Retinal pigment epithelial cell (primary cell): ENCODE measurements at regions not wholly inside any gene's neighbourhood (a gene's known extent, or its start where the extent isn't known, plus 50 kb on each side); places are given as distances from the start of the nearest gene placed in this dataset.

Source experiments
- DNase-seq: peaks from one replicate; pipeline ENCODE4 v3.0.0-alpha.2; 2010; ENCODE audit warnings: low read depth
- H3K4me3 ChIP-seq: 2 replicates; pipeline ENCODE4 v1.5.1; 2011; ENCODE audit warnings: mild to moderate bottlenecking, low read length, control low read depth, moderate library complexity
- TF ChIP-seq, protein P1 (sequence below): conservative IDR thresholded peaks from 2 replicates; pipeline ENCODE4 v1.5.1; 2011; ENCODE audit warnings: low read depth, low read length, control low read depth, inconsistent platforms

DNA sequence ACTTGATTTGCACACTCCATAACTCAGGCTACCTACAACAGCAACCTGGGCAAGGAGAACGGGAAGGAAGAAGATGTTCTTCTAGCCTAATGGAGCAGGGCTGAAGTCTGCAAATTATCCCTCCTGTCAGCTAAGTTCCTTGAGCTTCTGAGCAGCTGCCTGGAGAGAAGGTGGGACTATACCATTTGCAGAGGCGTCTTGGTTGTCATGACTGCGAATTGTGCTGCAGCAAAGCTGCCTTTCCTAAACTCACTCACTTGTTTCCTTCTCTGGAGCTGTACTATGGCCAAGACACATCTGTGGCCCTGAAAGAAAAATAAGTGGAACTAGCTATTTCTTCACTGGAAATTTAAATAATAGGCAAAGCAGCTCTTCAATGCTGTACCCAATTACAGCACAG, 682.4 kb upstream of the GRIA3 start:
- TF ChIP-seq, protein P1, sequence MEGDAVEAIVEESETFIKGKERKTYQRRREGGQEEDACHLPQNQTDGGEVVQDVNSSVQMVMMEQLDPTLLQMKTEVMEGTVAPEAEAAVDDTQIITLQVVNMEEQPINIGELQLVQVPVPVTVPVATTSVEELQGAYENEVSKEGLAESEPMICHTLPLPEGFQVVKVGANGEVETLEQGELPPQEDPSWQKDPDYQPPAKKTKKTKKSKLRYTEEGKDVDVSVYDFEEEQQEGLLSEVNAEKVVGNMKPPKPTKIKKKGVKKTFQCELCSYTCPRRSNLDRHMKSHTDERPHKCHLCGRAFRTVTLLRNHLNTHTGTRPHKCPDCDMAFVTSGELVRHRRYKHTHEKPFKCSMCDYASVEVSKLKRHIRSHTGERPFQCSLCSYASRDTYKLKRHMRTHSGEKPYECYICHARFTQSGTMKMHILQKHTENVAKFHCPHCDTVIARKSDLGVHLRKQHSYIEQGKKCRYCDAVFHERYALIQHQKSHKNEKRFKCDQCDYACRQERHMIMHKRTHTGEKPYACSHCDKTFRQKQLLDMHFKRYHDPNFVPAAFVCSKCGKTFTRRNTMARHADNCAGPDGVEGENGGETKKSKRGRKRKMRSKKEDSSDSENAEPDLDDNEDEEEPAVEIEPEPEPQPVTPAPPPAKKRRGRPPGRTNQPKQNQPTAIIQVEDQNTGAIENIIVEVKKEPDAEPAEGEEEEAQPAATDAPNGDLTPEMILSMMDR, result no peak
- no peak overlapping the region for H3K4me3 ChIP-seq
- no peak for DNase-seq

DNA sequence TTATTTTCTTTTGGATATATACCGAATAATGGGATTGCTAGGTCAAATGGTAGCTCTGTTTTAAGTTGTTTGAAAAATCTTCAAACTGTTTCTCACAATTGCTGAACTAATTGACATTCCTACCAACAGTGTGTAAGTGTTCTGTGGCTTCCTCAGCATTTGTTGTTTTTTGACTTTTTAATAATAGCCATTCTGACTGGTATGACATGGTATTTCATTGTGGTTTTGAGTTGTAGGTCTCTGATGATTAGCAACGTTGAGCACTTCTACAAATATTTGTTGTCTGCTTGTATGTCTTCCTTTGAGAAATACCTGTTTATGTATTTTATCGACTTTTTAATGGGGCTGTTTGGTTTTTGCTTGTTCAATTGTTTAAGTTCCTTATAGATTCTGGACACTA, 680.1 kb upstream of the GRIA3 start:
- H3K4me3 ChIP-seq, result no peak overlapping the region
- no peak for DNase-seq
- TF ChIP-seq, protein P1, result no peak

DNA sequence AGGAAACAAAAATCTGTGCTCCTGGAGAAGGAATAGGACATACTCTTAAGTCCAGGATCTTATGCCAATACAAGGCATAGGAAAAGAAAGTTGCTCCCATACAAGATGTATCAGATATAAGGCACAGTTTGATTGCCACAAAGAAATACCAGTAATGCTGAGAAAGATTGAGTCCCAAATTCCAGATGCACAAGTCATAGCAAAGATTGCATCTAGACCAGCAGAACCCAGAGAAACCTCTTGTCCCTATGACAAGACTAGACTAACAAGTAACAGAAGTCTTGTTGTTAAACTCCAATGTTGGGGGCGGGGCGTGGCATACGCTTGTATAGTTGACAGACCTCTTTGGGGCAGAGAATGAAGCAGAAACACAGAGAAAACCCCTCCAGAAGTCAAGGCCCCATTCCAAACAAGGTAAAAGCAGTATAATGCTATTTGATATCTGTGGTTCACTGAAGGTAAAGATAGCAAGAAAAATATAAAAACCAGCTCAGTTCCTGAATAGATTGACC, 671.5 kb upstream of the GRIA3 start:
- DNase-seq, result no peak
- H3K4me3 ChIP-seq, result no peak overlapping the region
- TF ChIP-seq, protein P1, result no peak

DNA sequence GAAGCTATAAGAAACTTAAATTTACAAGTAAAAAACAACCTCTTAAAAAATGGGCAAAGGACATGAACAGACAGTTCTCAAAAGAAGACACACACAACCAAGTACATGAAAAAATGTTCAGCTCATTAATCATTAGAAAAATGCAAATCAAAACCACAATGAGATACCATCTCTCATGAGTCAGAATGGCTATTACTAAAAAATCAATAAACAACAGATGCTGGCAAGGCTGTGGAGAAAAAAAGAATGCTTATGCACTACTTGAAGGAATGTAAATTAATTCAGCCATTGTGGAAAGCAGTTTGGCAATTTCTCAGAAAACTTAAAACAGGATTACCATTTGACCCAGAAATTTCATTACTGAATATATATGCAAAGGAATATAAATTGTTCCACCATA, 666.3 kb upstream of the GRIA3 start:
- TF ChIP-seq, protein P1, result no peak
- H3K4me3 ChIP-seq, result no peak overlapping the region
- no peak for DNase-seq

DNA sequence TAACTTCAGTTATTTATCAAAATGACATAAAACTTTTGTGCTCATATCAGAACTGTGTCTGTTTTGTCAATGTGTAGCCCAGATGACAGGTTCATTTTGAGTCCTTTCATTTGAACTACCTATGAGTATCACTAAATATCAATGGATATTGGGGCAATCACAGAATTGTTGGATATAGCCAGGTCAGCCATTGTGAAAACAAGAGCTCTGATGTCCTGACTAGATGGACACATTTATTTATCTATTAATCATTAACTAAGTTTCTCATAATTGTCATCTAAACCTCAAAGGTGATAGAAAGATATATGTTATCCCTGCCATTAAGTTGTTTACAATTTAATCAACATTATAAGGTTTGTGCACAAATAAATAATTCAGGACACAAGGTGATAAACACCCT, 638.3 kb upstream of the GRIA3 start:
- no peak overlapping the region for H3K4me3 ChIP-seq
- TF ChIP-seq, protein P1, result no peak
- no peak for DNase-seq

DNA sequence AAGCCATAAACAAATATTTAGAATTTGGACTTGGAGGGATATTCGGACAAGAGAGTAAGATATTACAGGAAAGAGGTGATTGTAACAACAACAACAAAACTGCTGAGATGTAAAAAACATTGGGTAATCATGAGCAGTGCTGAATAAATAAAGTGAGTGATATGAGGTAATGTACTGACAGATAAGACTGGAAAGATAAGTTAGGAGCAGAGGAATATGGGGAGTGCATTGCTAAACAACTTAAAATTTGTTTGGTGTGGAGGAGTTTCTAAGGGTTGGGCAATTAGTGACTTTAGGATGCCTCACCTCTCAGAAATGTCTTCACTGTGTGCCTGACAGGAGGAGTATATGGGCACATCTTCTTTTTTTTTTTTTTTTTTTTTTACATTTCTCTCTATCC, 637.8 kb upstream of the GRIA3 start:
- TF ChIP-seq, protein P1, result no peak
- H3K4me3 ChIP-seq, result no peak overlapping the region
- DNase-seq, result no peak

DNA sequence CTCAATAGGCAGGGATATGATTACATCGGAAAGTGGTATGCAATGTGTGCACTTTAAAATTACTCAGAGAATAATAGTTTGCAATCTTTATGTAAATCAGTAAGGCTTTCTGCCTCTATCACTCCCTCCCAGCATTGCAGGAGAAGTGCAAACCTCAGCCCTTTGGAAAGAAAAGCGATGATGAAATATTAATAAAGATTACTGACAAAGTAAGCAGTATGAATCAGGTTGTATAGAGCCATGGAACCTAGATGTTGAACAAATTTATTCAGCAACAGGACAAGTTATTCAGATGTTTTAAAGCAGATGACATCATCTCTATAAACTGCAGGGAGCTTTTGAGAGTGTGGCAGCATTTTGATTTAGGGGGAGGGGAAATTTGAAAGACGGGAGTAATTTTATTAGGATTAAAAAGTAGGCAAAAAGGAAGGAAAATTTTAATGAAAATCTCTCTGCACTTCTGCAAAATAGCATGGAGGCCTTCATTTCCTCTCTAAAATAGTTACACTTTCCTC, 631.7 kb upstream of the GRIA3 start:
- no peak overlapping the region for H3K4me3 ChIP-seq
- no peak for DNase-seq
- TF ChIP-seq, protein P1, result no peak
